ENCODE measurements at regions not wholly inside any gene's neighbourhood (a gene's known extent, or its start where the extent isn't known, plus 50 kb on each side); places are given as distances from the start of the nearest gene placed in this dataset.

DNA sequence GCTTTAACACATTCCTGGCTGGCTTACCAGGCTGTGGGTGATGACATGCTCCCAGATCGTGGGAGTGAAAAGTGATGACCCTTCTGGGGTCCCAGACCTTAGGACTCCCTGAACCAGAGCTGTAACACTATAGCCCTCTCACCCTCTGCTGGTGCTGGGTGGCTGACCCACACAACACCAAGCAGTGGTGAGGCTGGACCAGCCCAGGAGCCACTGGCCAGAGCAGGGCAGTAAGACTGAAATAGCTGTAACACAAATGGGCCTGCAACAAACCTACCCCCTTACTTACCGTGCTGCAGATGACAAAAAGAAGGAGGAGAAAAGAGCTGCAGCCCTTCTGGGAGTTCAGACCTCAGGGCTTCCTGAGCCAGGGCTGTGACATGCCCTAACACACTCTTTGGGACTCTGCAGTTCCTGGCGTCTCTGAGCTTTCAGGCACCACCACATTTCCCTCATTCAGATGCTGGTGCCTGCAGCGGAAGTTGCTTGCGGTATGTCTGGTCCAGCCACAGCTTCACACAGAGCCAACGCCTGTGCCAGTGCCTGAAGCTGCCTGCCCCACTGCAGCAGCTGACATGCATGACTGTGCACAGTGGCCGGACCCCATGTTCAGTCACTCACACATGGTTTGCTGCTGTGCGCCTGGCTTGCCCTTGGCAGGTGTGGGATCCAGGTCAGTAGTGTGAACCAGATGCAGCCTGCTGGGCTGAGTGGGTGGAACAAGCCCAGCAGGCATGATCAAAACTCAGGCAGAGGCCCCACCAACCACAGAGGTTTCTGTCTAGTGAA, 1247.4 kb downstream of the EFNA5 start:
- TF ChIP-seq CTCF (IDR thresholded peaks at IDR 0.05; ENCODE audit: poor library complexity) (no peak), EZH2 (IDR thresholded peaks at IDR 0.05; ENCODE audit: borderline replicate concordance) (no peak)
